ENCODE measurements at regions not wholly inside any gene's neighbourhood (a gene's known extent, or its start where the extent isn't known, plus 50 kb on each side); places are given as distances from the start of the nearest gene placed in this dataset.

DNA sequence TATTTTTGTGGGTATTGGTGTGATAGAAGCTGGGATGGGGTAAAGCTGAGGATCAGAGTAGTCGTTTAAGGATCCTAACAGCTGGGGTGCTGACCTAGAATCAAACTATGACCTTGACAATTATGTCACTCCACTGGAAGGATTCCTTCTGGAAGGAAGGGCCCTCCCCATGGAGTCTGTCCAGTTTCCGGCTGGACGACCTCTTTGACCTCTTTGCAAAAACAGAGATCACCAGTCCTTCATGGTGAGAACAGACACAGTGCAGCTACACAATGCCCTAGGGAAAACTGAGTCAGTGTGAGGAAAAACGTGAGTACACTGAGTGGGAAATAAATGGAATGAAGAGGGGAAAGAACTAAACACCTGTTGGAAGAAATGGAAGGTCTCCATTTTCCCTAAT, 445.6 kb downstream of the MAT2B start:
- TF ChIP-seq, protein P1, sequence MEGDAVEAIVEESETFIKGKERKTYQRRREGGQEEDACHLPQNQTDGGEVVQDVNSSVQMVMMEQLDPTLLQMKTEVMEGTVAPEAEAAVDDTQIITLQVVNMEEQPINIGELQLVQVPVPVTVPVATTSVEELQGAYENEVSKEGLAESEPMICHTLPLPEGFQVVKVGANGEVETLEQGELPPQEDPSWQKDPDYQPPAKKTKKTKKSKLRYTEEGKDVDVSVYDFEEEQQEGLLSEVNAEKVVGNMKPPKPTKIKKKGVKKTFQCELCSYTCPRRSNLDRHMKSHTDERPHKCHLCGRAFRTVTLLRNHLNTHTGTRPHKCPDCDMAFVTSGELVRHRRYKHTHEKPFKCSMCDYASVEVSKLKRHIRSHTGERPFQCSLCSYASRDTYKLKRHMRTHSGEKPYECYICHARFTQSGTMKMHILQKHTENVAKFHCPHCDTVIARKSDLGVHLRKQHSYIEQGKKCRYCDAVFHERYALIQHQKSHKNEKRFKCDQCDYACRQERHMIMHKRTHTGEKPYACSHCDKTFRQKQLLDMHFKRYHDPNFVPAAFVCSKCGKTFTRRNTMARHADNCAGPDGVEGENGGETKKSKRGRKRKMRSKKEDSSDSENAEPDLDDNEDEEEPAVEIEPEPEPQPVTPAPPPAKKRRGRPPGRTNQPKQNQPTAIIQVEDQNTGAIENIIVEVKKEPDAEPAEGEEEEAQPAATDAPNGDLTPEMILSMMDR (IDR thresholded peaks at IDR 0.05 in 8 of 11, conservative IDR thresholded peaks at IDR 0.05 in 3 of 11) = no peak
- no peak for TF ChIP-seq POLR2AphosphoS5 (IDR thresholded peaks at IDR 0.05)
- no peak for TF ChIP-seq POLR2A (IDR thresholded peaks at IDR 0.05)
